Subcutaneous abdominal adipose tissue (tissue), 5 donors: ENCODE measurements at regions not wholly inside any gene's neighbourhood (a gene's known extent, or its start where the extent isn't known, plus 50 kb on each side); places are given as distances from the start of the nearest gene placed in this dataset.

Experiments
- H3K27ac ChIP-seq: one replicate; pipeline ENCODE4 v1.7.0; 2013; ENCODE audit warnings: low read depth, mild to moderate bottlenecking, inconsistent platforms, low read length, moderate library complexity
- H3K27me3 ChIP-seq, 5 donors: one replicate each; pipeline ENCODE4 v1.7.0; 2013; ENCODE audit warnings: low read length in 5 of 5, inconsistent platforms in 1 of 5; ENCODE audit not compliant: control insufficient read depth in 5 of 5, insufficient read depth in 4 of 5
- H3K36me3 ChIP-seq, 5 donors: one replicate each; pipeline ENCODE4 v1.7.0; 2013; ENCODE audit warnings: low read length in 5 of 5; ENCODE audit not compliant: control insufficient read depth in 5 of 5, insufficient read depth in 5 of 5
- H3K4me1 ChIP-seq, 5 donors: one replicate each; pipeline ENCODE4 v1.7.0; 2013; ENCODE audit warnings: low read length in 5 of 5, mild to moderate bottlenecking in 3 of 5, moderate library complexity in 1 of 5; ENCODE audit not compliant: control insufficient read depth in 5 of 5, insufficient read depth in 5 of 5
- H3K4me3 ChIP-seq, 5 donors: one replicate each; pipeline ENCODE4 v1.7.0; 2013; ENCODE audit warnings: low read length in 5 of 5, low read depth in 1 of 5
- H3K9ac ChIP-seq, 5 donors: one replicate each; pipeline ENCODE4 v1.7.0; 2013; ENCODE audit warnings: low read length in 5 of 5, mild to moderate bottlenecking in 4 of 5, moderate library complexity in 3 of 5
- H3K9me3 ChIP-seq, 5 donors: one replicate each; pipeline ENCODE4 v1.7.0; 2013; ENCODE audit warnings: low read length in 5 of 5; ENCODE audit not compliant: control insufficient read depth in 5 of 5
- donor health status: healthy.
- donor health status: healthy.
- donor health status: healthy.
- donor health status: healthy.
- donor health status: healthy.

DNA sequence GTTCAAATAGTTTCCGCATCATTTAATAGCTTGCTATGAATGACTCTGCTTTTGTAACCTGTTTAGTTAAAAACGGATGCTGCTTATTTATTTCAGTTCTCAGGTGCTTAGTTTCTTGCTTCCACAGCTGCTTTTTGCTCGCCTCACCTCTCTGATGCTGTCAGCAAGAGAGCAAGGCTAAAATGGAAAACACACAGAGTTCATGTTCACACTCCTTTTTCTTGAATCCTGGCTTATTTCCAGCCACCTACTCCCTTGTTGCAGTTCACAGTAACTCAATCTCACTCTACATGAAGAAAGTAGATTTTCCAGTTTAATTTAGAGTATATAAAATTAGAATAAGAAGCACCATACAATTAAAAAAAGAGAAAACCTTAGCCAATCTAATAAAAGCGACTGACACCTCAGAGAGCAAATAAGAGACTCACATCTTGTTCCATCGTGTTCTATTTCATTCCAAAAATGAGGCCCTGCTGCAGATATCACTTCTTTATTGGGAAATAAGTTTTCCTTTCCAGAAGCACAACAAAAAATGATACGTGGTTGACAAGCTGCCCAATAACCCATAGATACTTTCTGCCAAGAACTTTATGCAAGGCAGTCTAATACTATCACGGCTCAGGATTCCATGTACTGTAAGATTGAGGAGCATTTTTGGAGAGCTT, 326.1 kb upstream of the SLITRK1 start:
- H3K27ac ChIP-seq = no peak overlapping the region
- peaks cover 0 to 3% (median 0%) of the 10 kb centered on the region in 5 donors for H3K4me1 ChIP-seq
- H3K36me3 ChIP-seq = no peaks in the 10 kb centered on the region

GRCh38 chr13:84207509-84207908, 325.2 kb upstream of the SLITRK1 start:
- Histone ChIP-seq H3K9me3 (no peaks in the 10 kb centered on the region), H3K9ac (no peak overlapping the region), H3K4me1 (peaks cover 0 to 3% (median 0%) of the 10 kb centered on the region in 5 donors), H3K36me3 (no peaks in the 10 kb centered on the region), H3K4me3 (no peak overlapping the region), H3K27ac (no peak overlapping the region), H3K27me3 (no peaks in the 10 kb centered on the region)

More for the DNA sequence above, 326.1 kb upstream of the SLITRK1 start:
- Histone ChIP-seq H3K9ac (no peak overlapping the region), H3K4me3 (no peak overlapping the region), H3K9me3 (no peaks in the 10 kb centered on the region), H3K27me3 (no peaks in the 10 kb centered on the region)

DNA sequence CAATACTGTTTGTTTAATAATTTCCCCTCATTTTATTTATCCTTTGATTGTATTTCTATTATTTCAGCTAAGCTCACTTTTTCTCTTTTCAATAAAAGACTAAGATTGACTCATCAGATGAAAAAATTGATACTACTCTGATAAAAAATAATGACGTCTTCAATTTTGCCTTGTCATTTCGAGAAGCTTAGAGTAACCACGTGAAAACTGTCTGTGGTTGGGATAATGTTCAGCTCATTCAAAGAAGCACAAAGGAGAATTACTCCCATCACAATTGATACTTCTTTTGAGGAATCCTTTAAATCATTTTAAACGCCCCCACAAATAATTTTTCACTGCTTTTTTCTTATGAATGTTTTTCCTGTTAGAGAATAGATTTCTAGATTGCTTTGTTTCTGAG, 318.7 kb upstream of the SLITRK1 start:
- peaks cover 0 to 7% (median 3%) of the 10 kb centered on the region in 5 donors for H3K9me3 ChIP-seq
- no peaks in the 10 kb centered on the region for H3K27me3 ChIP-seq
- H3K27ac ChIP-seq = no peak overlapping the region
- no peak overlapping the region for H3K4me3 ChIP-seq
- no peak overlapping the region for H3K9ac ChIP-seq
- H3K4me1 ChIP-seq = no peaks in the 10 kb centered on the region
- H3K36me3 ChIP-seq = no peaks in the 10 kb centered on the region

GRCh38 chr13:84192125-84192524, 309.9 kb upstream of the SLITRK1 start:
- Histone ChIP-seq H3K27me3 (no peaks in the 10 kb centered on the region), H3K27ac (no peak overlapping the region), H3K9me3 (peaks cover 0 to 7% (median 0%) of the 10 kb centered on the region in 5 donors), H3K36me3 (no peaks in the 10 kb centered on the region), H3K4me1 (no peaks in the 10 kb centered on the region), H3K9ac (no peak overlapping the region), H3K4me3 (no peak overlapping the region)

GRCh38 chr13:84191139-84191538, 308.9 kb upstream of the SLITRK1 start:
- Histone ChIP-seq H3K9me3 (peaks cover 0 to 6% (median 0%) of the 10 kb centered on the region in 5 donors), H3K27me3 (no peaks in the 10 kb centered on the region)

DNA sequence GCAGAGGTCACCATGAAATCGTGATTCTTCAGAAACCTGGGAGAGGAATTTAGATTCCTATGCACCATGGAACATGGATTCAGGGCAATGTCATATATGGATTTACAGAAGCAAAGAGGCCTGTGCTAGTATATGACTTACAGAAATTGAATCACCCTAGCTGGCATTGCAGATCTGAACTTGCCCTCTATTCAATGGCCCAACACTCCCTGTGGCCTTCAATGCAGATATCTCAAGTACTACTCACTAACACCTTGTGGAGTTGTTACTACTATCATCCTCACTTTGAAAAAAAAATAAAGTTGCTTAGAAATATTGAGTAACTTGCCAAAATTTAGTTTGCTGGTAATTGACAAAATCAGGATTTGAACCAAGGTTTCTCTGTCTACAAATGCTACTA, 305.4 kb upstream of the SLITRK1 start:
- Histone ChIP-seq H3K4me1 (no peaks in the 10 kb centered on the region), H3K4me3 (no peak overlapping the region), H3K9me3 (peaks cover 0 to 2% (median 0%) of the 10 kb centered on the region in 5 donors), H3K27ac (no peak overlapping the region), H3K9ac (no peak overlapping the region), H3K36me3 (no peaks in the 10 kb centered on the region), H3K27me3 (no peaks in the 10 kb centered on the region)

More at GRCh38 chr13:84191139-84191538, 308.9 kb upstream of the SLITRK1 start:
- Histone ChIP-seq H3K27ac (no peak overlapping the region), H3K4me3 (no peak overlapping the region), H3K36me3 (no peaks in the 10 kb centered on the region), H3K9ac (no peak overlapping the region), H3K4me1 (no peaks in the 10 kb centered on the region)

DNA sequence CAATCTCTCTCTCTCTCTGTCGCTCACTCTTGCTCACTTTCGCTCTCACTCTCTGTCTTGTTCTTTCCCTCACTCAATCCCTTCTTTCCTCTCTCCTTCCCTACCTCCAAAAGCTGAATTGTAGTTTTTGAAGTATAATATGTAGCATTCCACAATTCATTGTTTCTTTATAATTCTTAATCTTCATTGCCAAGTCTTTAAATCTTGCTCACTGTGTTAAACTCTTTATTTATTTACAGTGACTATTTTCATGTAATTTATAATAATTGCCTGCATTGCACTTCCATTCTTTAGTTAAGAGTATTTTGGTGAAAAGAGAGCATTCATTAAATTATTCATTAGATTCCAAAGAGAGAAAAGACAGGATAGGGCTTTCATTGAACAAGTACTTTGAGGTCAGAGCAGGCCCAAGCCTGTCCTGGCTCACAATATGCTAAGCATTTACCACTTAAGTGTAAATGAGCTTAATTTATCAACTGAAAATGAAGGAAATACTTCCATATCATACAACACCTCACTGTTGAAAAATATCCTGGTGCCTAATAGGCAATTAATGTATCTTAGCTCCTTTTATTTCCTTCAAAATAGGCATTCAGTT, 257.4 kb upstream of the SLITRK1 start:
- H3K4me1 ChIP-seq = no peaks in the 10 kb centered on the region
- H3K27ac ChIP-seq = no peak overlapping the region
- H3K4me3 ChIP-seq = no peak overlapping the region
- no peaks in the 10 kb centered on the region for H3K9me3 ChIP-seq
- H3K9ac ChIP-seq = no peak overlapping the region
- H3K27me3 ChIP-seq = no peaks in the 10 kb centered on the region
- no peaks in the 10 kb centered on the region for H3K36me3 ChIP-seq

DNA sequence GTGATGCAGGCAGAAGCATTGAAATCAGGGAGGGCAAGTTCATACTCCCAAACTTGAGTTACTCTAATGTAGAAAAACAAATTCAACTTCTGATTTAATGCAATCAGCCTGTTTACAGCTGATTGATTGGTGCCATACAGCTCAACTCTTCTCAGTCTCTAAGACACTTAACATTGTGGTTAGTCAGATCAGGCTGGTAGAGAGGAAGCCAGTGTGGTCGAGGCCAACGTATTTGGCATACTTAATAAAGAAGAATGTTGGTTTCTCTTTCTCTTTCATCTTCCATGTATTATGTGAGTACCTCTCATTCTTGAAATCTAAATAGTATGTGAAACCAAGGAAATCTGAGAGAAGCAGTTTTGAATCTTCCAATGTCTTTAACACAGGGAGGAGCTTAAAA, 255.0 kb upstream of the SLITRK1 start:
- H3K9ac ChIP-seq = no peak overlapping the region
- H3K27ac ChIP-seq = no peak overlapping the region
- H3K36me3 ChIP-seq = no peaks in the 10 kb centered on the region
- H3K9me3 ChIP-seq = no peaks in the 10 kb centered on the region
- H3K4me3 ChIP-seq = no peak overlapping the region
- no peaks in the 10 kb centered on the region for H3K27me3 ChIP-seq
- H3K4me1 ChIP-seq = no peaks in the 10 kb centered on the region

GRCh38 chr13:84136582-84136981, 254.3 kb upstream of the SLITRK1 start:
- no peaks in the 10 kb centered on the region for H3K9me3 ChIP-seq
- no peak overlapping the region for H3K27ac ChIP-seq
- no peaks in the 10 kb centered on the region for H3K27me3 ChIP-seq
- H3K36me3 ChIP-seq = no peaks in the 10 kb centered on the region
- H3K4me3 ChIP-seq = no peak overlapping the region
- H3K4me1 ChIP-seq = no peaks in the 10 kb centered on the region
- H3K9ac ChIP-seq = no peak overlapping the region

DNA sequence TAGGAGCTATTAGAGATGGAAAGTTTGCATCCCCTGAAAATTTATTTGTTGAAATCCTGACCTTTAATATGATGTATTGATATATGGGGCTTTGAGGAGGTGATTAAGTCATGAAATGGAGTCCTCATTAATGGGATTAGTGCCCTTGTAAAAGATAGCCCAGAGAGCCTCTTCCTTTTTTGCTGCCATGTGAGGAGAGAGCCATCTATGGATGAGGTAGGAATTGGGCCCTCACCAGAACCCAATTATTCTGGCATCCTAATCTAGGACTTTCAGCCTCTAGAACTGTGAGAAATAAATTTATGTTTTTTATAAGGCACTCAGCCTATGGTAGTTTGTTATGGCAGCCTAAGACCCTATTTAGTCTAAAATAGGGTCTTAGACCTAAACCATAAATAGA, 250.2 kb upstream of the SLITRK1 start:
- H3K27ac ChIP-seq = no peak overlapping the region
- H3K9ac ChIP-seq = no peak overlapping the region
- H3K4me1 ChIP-seq = no peaks in the 10 kb centered on the region
- no peak overlapping the region for H3K4me3 ChIP-seq
- no peaks in the 10 kb centered on the region for H3K9me3 ChIP-seq
- H3K36me3 ChIP-seq = no peaks in the 10 kb centered on the region
- H3K27me3 ChIP-seq = no peaks in the 10 kb centered on the region
